GM12878 (cell line): ENCODE measurements at regions not wholly inside any gene's neighbourhood (a gene's known extent, or its start where the extent isn't known, plus 50 kb on each side); places are given as distances from the start of the nearest gene placed in this dataset.

Source experiments
- ATAC-seq: fragments of 200-7000 bp; cut with Tn5 transposase; 3 replicates; pipeline ENCODE4 v1.9.1; 2020; ENCODE audit warnings: mild to moderate bottlenecking, moderate library complexity
- BruUV-seq: library from RNA; stranded (reverse); fragments of 400-500 nt; replicated peaks from 2 replicates; lab custom pipeline; 2021; lab: Mats Ljungman, UMichigan
- CTCF ChIA-PET: fragments of 300-600 bp; sonication (Branson Sonifier 250); formaldehyde crosslinking; extraction: SDS; loops from one replicate; lab custom pipeline; 2021; ENCODE audit warnings: inconsistent platforms; lab: Yijun Ruan, JAX
- POLR2A ChIA-PET: fragments of 350-600 bp; formaldehyde crosslinking; extraction: SDS; loops from one replicate; lab custom pipeline; 2021; ENCODE audit warnings: inconsistent platforms; lab: Charles Lee
- RAD21 ChIA-PET: fragments of 300-600 bp; sonication (Branson Sonifier 250); formaldehyde crosslinking; loops from one replicate; lab custom pipeline; 2023; ENCODE audit warnings: antibody characterized with exemption; ENCODE audit not compliant: unreplicated experiment; lab: Charles Lee
- SMC1A ChIA-PET: fragments of 300-600 bp; sonication (Branson Sonifier 250); formaldehyde crosslinking; loops from one replicate; lab custom pipeline; 2023; ENCODE audit not compliant: unreplicated experiment, uncharacterized antibody; lab: Charles Lee
- DNase-seq: peaks from one replicate; pipeline ENCODE4 v3.0.0-alpha.2; 2011; ENCODE audit warnings: low read depth, low spot score
- FAIRE-seq: peaks from 3 replicates; lab custom pipeline; 2011; peaks lifted over from hg19 to GRCh38; lab: Jason Lieb, UNC
- H2AFZ ChIP-seq: 2 replicates; pipeline ENCODE4 v1.6.0; 2011; ENCODE audit warnings: low read depth, low read length, control low read depth; ENCODE audit not compliant: control insufficient read depth
- H3K27ac ChIP-seq: 2 replicates; pipeline ENCODE4 v1.5.1; 2011; ENCODE audit warnings: control low read depth; ENCODE audit not compliant: control insufficient read depth, insufficient read depth
- H3K27me3 ChIP-seq, 2 experiments: replicated peaks in 1 of 2; 2 replicates each; pipeline versions ENCODE4 v1.6.0 to v1.6.1; 2011; ENCODE audit warnings: low read length in 1 of 2; ENCODE audit not compliant: control insufficient read depth in 2 of 2, insufficient read depth in 2 of 2
- H3K36me3 ChIP-seq, 2 experiments: 2 replicates each; pipeline ENCODE4 v1.5.1; 2011; ENCODE audit warnings: low read length in 1 of 2; ENCODE audit not compliant: control insufficient read depth in 2 of 2, insufficient read depth in 2 of 2
- H3K4me1 ChIP-seq: 2 replicates; pipeline ENCODE4 v1.6.1; 2011; ENCODE audit warnings: mild to moderate bottlenecking, low read length, moderate library complexity, mixed read lengths; ENCODE audit not compliant: control insufficient read depth, insufficient read depth
- H3K4me2 ChIP-seq: 2 replicates; pipeline ENCODE4 v1.6.0; 2011; ENCODE audit warnings: control low read depth; ENCODE audit not compliant: control insufficient read depth, insufficient read depth
- H3K4me3 ChIP-seq: fragments of 200-600 bp; sonication (generic); 2 replicates; pipeline ENCODE4 v1.5.1; 2016
- H3K79me2 ChIP-seq: 2 replicates; pipeline ENCODE4 v1.6.0; 2011; ENCODE audit warnings: low read length; ENCODE audit not compliant: control insufficient read depth, insufficient read depth
- H3K9ac ChIP-seq: 2 replicates; pipeline ENCODE4 v1.8.0; 2011; ENCODE audit warnings: low read length, control low read depth, mixed read lengths; ENCODE audit not compliant: control insufficient read depth, insufficient read depth
- H3K9me3 ChIP-seq: replicated peaks from 3 replicates; pipeline ENCODE4 v1.5.1; 2011; ENCODE audit warnings: mild to moderate bottlenecking, low read length; ENCODE audit not compliant: control insufficient read depth, insufficient read depth
- H4K20me1 ChIP-seq: 2 replicates; pipeline ENCODE4 v1.6.0; 2011; ENCODE audit not compliant: control insufficient read depth, insufficient read depth
- BACH1 ChIP-seq: fragments of 450-650 bp; IDR thresholded peaks from 2 replicates; pipeline ENCODE4 v1.6.1; 2017; ENCODE audit warnings: mild to moderate bottlenecking, borderline replicate concordance
- BCL3 ChIP-seq: IDR thresholded peaks from 2 replicates; pipeline ENCODE4 v1.6.1; 2011; ENCODE audit warnings: borderline replicate concordance, low read depth, mild to moderate bottlenecking, moderate library complexity, low read length; ENCODE audit not compliant: insufficient read depth, poor library complexity, severe bottlenecking
- CBFB ChIP-seq: IDR thresholded peaks from 2 replicates; pipeline ENCODE4 v1.6.1; 2016; ENCODE audit warnings: antibody characterized with exemption, low read depth
- CREB1 ChIP-seq: IDR thresholded peaks from 2 replicates; pipeline ENCODE4 v1.6.1; 2012; ENCODE audit warnings: low read depth, mild to moderate bottlenecking, inconsistent platforms
- EED ChIP-seq: sonication (generic); IDR thresholded peaks from 2 replicates; pipeline ENCODE4 v1.6.1; 2016; ENCODE audit warnings: antibody characterized with exemption, low read depth
- IKZF1 ChIP-seq: fragments of 450-650 bp; conservative IDR thresholded peaks from 2 replicates; pipeline ENCODE4 v1.6.1; 2017; ENCODE audit warnings: antibody characterized with exemption, mild to moderate bottlenecking
- IKZF2 ChIP-seq, 2 experiments: fragments of 450-650 bp; IDR thresholded peaks; 2 replicates each; pipeline ENCODE4 v1.6.1; 2017; ENCODE audit warnings: mild to moderate bottlenecking in 2 of 2, moderate library complexity in 2 of 2
- MEF2B ChIP-seq: fragments of 450-650 bp; IDR thresholded peaks from 2 replicates; pipeline ENCODE4 v1.6.1; 2018; ENCODE audit warnings: mild to moderate bottlenecking, moderate library complexity; ENCODE audit not compliant: partially characterized antibody, poor library complexity, severe bottlenecking
- MTA2 ChIP-seq: fragments of 450-650 bp; IDR thresholded peaks from 2 replicates; pipeline ENCODE4 v1.6.1; 2016; ENCODE audit warnings: low read depth, mild to moderate bottlenecking, moderate library complexity
- SUZ12 ChIP-seq: fragments of 200-600 bp; sonication (generic); IDR thresholded peaks from one replicate; pipeline ENCODE4 v1.6.1; 2018; ENCODE audit warnings: antibody characterized with exemption, mild to moderate bottlenecking; ENCODE audit not compliant: unreplicated experiment
- YBX1 ChIP-seq: fragments of 450-650 bp; IDR thresholded peaks from 2 replicates; pipeline ENCODE4 v1.6.1; 2016; ENCODE audit warnings: antibody characterized with exemption
- WGBS: methylation state at CpG from one replicate; pipeline ENCODE4 v1.1.6; 2016; ENCODE audit warnings: low lambda C conversion rate; ENCODE audit not compliant: insufficient replicate concordance, insufficient coverage; ENCODE audit errors: missing lambda C conversion rate; 5-methylcytosine and 5-hydroxymethylcytosine counted together
- in situ Hi-C: fragments of 300-500 bp; cut with MboI; formaldehyde crosslinking; loops from 9 replicates; pipeline ENCODE4 v1.14.3; 2018; ENCODE audit warnings: mixed read lengths
- intact Hi-C: fragments of 100-400 bp; cut with micrococcal nuclease; formaldehyde crosslinking; loops from one replicate; pipeline ENCODE4 v1.14.2; 2022; ENCODE audit not compliant: unreplicated experiment
- TF ChIP-seq, protein P1 (sequence below): IDR thresholded peaks from 2 replicates; pipeline ENCODE4 v1.6.1; 2012; ENCODE audit warnings: mild to moderate bottlenecking, low read depth, low read length

DNA sequence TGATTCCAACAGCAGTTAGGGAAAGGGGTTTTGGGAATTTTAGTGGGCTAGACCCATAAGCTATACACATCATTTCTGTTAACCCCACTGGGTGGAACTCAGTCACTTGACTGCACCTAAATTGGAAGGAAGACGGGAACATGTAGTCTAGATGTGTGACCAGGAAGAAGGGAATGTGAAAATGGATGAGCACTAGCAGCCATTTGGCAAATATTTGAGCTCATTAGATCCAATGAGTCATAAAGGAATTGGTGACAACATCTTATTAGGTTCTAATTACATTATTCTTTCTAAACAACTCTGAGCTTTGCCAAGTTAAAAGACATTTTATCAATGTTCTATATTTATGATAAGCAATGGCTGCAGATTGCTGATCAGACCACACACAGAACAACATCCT is 400.6 kb downstream of the IRS1 start:
- Histone ChIP-seq H3K4me1 (no peaks in the 10 kb centered on the region), H4K20me1 (no peaks in the 10 kb centered on the region), H3K4me3 (no peak overlapping the region), H3K79me2 (no peaks in the 10 kb centered on the region), H3K9me3 (no peaks in the 10 kb centered on the region), H2AFZ (no peak overlapping the region), H3K9ac (no peak overlapping the region), H3K27ac (no peak overlapping the region), H3K36me3 (no peaks in the 10 kb centered on the region), H3K27me3 (no peaks in the 10 kb centered on the region), H3K4me2 (no peak overlapping the region)
- no peak for DNase-seq
- ChIA-PET SMC1A (no interaction called here), CTCF (no interaction called here), POLR2A (no interaction called here), RAD21 (no interaction called here)
- 0% methylated on average over 1 of the region's 1 CpG for WGBS
- intact Hi-C loops, result no loop called here
- in situ Hi-C loops, result no loop called here
- no peak for ATAC-seq
- no peak for FAIRE-seq
- no peak for TF ChIP-seq MTA2
- TF ChIP-seq, protein P1, sequence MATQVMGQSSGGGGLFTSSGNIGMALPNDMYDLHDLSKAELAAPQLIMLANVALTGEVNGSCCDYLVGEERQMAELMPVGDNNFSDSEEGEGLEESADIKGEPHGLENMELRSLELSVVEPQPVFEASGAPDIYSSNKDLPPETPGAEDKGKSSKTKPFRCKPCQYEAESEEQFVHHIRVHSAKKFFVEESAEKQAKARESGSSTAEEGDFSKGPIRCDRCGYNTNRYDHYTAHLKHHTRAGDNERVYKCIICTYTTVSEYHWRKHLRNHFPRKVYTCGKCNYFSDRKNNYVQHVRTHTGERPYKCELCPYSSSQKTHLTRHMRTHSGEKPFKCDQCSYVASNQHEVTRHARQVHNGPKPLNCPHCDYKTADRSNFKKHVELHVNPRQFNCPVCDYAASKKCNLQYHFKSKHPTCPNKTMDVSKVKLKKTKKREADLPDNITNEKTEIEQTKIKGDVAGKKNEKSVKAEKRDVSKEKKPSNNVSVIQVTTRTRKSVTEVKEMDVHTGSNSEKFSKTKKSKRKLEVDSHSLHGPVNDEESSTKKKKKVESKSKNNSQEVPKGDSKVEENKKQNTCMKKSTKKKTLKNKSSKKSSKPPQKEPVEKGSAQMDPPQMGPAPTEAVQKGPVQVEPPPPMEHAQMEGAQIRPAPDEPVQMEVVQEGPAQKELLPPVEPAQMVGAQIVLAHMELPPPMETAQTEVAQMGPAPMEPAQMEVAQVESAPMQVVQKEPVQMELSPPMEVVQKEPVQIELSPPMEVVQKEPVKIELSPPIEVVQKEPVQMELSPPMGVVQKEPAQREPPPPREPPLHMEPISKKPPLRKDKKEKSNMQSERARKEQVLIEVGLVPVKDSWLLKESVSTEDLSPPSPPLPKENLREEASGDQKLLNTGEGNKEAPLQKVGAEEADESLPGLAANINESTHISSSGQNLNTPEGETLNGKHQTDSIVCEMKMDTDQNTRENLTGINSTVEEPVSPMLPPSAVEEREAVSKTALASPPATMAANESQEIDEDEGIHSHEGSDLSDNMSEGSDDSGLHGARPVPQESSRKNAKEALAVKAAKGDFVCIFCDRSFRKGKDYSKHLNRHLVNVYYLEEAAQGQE, result no peak
- no TSS peak for BruUV-seq

GRCh38 chr2:226398580-226398979 is 401.0 kb downstream of the IRS1 start:
- 0% methylated on average over 1 of the region's 1 CpG for WGBS
- H3K36me3 ChIP-seq, result no peaks in the 10 kb centered on the region
- no peak overlapping the region for H3K27ac ChIP-seq
- no peak for TF ChIP-seq CBFB
- TF ChIP-seq IKZF1, result no peak
- no peak for TF ChIP-seq IKZF2 (IDR thresholded peaks at IDR 0.05)
- no peak for TF ChIP-seq SUZ12
- no peak for TF ChIP-seq BACH1
- no peak for TF ChIP-seq YBX1
- TF ChIP-seq EED, result no peak
- TF ChIP-seq MEF2B, result no peak
- TF ChIP-seq CREB1, result no peak
- TF ChIP-seq BCL3, result no peak
- TF ChIP-seq, all 136 proteins: peak for 0
- DNase-seq, result no peak
- no peaks in the 10 kb centered on the region for H4K20me1 ChIP-seq
- H2AFZ ChIP-seq, result no peak overlapping the region
- no peak overlapping the region for H3K4me2 ChIP-seq
- H3K4me3 ChIP-seq, result no peak overlapping the region
- intact Hi-C loops, result no loop called here
- ChIA-PET RAD21 (no interaction called here), CTCF (no interaction called here), POLR2A (no interaction called here), SMC1A (no interaction called here)
- no peaks in the 10 kb centered on the region for H3K27me3 ChIP-seq
- H3K9me3 ChIP-seq, result no peaks in the 10 kb centered on the region
- H3K79me2 ChIP-seq, result no peaks in the 10 kb centered on the region
- no peak for FAIRE-seq
- BruUV-seq, result no TSS peak
- no peak overlapping the region for H3K9ac ChIP-seq
- in situ Hi-C loops, result no loop called here
- no peak for ATAC-seq
- no peaks in the 10 kb centered on the region for H3K4me1 ChIP-seq
